SIG-M5 (cell line): ENCODE measurements at regions not wholly inside any gene's neighbourhood (a gene's known extent, or its start where the extent isn't known, plus 50 kb on each side); places are given as distances from the start of the nearest gene placed in this dataset.

Experiments used
- DNase-seq: peaks from one replicate; lab custom pipeline; 2025; lab: John Stamatoyannopoulos, UW

GRCh38 chr17:77700165-77700881, 258.2 kb upstream of the TNRC6C start:
- DNase-seq: no peak

DNA sequence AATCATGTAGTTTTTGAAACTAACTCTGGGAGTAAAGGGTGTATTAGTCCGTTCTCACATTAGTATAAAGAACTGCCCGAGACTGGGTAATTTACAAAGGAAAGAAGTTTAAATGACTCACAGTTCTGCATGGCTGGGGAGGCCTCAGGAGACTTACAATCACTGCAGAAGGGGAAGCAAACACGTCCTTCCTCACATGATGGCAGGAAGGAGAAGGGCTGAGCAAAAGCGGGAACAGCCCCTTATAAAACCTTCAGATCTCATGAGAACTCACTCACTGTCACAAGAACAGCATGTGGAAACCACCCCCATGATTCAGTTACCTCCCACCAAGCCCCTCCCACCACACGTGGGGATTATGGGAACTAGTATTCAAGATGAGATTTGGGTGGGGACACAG, 256.5 kb upstream of the TNRC6C start:
- no peak for DNase-seq

DNA sequence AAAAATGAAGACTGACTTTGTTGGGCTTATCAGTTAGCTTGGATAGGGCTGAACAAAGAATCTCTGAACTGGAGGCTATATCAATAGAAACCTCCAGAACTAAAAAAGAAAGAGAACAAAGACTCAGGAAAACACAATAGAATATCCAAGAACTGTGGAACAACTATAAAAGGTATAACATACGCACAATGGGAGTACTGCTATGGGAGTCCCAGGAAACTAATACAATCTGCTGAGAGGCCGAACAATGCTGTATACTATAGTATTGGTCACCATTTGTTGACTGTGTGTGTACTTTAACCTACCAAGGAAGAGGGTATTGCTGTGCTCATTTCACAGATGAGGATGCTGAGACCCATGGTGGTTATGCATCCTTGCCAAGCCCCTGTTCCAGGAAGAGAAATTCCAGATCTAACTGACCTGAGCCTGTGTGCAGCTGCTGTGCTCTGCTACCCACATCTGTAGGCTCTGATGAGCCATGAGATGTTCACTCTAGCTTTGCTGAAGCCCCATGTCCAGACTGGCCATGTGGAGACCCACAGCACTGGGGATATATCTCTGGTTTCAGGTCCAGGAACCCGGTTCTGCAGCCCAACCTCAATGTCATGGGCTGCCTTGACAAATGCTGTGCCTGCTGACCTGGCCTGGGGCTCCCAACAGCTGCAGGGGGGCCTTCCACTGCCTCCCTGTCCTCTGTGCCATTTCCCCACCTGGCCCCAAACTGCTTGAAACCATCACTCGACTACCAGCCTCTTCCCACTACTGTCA, 254.3 kb upstream of the TNRC6C start:
- no peak for DNase-seq

- no peak for DNase-seq
Measured at GRCh38 chr17:77706938-77707337, 251.6 kb upstream of the TNRC6C start.

- DNase-seq: no peak
Measured at GRCh38 chr17:77707546-77707945, 251.0 kb upstream of the TNRC6C start.

DNA sequence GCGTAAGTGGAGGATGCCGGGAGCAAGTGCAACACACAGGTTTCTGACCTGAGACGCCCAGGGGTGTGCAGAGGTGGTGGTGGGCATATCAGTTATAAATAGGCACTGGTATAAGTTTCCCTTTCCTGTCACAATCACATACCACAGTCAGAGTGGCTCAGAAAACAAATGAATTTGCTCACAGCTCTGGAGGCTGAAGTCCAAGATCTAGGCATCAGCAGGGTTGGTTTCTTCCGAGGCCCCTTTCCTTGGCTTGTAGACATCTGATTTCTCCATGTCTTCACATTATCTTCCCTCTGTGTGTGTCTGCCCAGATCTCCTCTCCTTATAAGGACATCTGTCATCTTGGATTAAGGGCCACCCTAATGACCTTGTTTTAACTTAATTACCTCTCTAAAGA, 250.5 kb upstream of the TNRC6C start:
- DNase-seq: no peak

- no peak for DNase-seq
Measured at GRCh38 chr17:77708936-77709335, 249.6 kb upstream of the TNRC6C start.

GRCh38 chr17:77709594-77709993, 248.9 kb upstream of the TNRC6C start:
- no peak for DNase-seq

DNA sequence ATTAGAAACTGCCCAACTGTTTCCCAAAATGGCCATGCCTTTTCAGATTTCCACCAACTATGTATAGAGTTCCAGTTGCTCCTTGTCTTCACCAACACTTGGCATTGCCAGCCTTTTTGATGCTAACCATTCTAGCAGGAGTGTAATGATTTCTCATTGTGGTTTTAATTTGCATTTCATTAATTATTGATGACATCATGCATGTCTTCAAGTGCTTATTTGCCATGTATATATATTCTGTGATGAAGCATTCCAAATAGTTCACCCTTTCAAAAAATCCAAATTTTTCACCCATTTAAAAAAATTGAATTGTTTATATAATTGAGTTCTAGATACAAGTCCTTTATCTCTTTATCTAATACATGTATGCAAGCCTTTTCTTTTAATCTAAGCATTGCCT, 245.9 kb upstream of the TNRC6C start:
- DNase-seq: no peak

GRCh38 chr17:77716289-77716926, 242.1 kb upstream of the TNRC6C start:
- no peak for DNase-seq

DNA sequence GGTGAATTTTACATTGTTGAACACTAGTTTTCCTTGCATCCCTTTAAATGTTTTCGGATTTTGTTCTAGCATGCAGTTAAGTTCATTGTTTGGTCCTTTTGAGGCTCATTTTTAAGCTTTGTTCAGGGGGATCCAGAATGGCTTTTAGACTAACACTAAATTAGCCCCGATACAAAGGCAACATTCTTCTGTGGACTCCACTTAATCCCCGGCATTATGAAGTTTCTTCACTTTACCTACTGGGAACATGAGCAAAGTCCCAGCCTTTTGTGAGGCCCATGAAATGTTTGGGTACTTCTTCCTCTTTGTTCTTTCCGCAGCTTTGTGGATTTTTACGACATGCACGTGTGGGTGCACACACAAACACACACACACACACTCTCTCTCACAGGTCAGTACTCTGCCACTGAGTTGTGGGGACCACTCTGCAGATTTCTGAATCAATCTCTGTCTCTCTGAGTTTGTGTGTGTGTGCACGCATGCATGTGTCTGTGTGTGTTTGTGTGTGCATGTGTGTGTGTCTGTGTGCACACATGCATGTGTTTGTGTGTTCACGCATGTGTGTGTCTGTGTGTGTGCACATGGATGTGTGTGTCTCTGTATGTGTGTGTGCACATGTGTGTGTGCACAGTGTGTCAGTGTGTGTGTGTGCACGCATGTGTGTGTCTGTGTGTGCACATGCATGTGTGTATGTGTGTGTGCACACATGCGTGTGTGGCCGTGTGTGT, 240.4 kb upstream of the TNRC6C start:
- no peak for DNase-seq

GRCh38 chr17:77718669-77718961, 239.9 kb upstream of the TNRC6C start:
- DNase-seq: no peak

- DNase-seq: no peak
Measured at GRCh38 chr17:77719806-77720205, 238.7 kb upstream of the TNRC6C start.

DNA sequence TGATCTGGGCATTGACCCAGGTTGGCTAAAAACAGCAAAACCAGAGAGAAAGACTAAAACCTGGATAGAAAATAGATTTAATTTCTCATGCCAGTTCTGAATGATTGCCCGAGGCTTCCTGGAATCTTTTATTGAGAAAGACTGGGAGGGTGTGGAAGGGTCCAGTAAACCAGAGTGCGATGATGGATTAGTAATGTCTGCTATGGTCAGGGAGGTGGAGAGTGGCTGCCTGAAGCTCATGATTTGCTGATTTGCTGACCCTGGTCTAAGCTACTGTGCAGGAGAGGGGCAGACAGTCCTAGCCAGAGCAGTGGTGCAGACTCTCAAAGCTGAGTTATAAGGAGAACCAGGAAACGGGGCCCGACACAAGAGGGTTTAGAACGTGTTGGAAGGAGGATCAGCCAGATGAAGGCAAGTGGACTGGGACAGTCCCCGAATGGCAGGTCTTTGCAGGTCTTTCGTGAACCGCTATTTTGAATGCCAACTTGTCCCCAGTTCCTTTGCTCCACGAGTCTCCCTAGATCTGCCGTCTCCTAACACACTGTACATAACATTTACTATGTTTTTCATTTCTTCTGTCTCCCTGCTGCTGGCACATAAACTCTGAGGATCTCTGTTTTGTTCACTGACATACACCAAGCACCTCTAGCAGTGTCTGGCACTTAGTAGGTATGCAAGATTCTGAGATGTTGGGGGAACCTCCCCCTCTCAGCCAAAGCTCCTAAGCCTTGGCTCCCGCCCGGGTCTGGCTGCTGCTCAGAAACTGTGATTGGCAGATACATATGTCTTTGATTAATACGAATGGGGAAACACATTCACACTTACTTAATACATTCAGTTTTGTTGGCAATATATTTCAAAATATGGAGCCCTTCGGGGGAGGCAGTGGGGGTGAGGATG, 237.3 kb upstream of the TNRC6C start:
- no peak for DNase-seq

DNA sequence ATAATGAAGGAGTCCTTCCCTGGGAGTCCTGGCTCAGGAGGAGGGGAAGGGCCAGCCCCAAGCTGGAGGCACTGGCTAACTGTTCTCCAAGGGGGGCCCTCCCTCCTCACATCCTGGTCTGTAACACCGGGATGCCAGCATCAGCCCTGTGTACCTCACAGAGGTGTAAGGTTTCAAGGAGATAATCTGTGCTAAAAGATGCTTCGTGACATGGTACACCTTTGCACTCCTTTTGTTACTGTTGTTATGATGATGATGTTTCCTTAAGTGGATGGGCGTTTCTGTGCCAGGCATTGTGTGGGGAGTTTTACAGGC, 236.7 kb upstream of the TNRC6C start:
- no peak for DNase-seq

DNA sequence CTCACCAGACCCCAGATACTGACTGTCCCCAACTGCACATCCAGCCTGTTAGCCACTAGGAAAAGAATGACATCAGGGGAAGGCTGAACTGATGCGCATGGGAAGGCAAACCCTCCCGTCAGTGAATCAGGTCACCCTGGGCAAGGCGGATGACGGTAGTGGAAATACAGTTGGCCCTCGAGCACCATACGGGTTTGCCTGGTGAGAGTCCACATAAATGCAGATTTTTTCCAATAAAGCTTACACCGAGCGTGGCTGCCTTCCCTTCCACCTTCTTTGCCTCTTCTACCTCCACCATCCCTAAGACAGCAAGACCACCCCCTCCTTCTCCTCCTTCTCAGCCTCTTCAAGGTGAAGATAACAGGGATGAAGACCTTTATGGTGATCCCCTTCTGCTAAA, 236.1 kb upstream of the TNRC6C start:
- no peak for DNase-seq

- DNase-seq: no peak
Measured at GRCh38 chr17:77723071-77723908, 235.2 kb upstream of the TNRC6C start.

GRCh38 chr17:77723909-77724875, 234.3 kb upstream of the TNRC6C start:
- DNase-seq: no peak

GRCh38 chr17:77724876-77725615, 233.5 kb upstream of the TNRC6C start:
- no peak for DNase-seq
